GM18498 (cell line): ENCODE measurements at regions not wholly inside any gene's neighbourhood (a gene's known extent, or its start where the extent isn't known, plus 50 kb on each side); places are given as distances from the start of the nearest gene placed in this dataset.
"Not testable (repeated sequence)": the region's sequence is repeated elsewhere in the genome, so short reads cannot be mapped to it uniquely, and the experiment has no call there.

Source experiments
- ATAC-seq: cut with Tn5 transposase; IDR thresholded peaks from one replicate; pipeline ENCODE4 v1.9.1; 2021; ENCODE audit warnings: mild to moderate bottlenecking, moderate library complexity; ENCODE audit not compliant: unreplicated experiment

DNA sequence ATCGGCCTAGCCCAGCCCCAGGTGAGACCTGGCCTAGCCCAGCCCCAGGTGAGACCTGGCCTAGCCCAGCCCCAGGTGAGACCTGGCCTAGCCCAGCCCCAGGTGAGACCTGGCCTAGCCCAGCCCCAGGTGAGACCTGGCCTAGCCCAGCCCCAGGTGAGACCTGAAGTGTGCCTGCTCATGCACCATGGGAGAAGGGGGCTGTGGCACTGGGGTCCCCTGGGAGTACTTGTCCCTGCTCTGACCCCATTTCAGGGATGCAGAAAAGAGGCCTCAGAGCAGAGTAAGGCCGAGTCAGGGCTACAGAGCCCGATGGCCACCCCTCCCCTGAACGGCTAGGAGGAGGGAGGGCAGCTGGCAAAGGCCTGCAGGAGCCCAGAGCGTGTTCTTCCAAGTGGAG, 129.6 kb downstream of the CRYBB2 start:
- not testable (repeated sequence) for ATAC-seq

DNA sequence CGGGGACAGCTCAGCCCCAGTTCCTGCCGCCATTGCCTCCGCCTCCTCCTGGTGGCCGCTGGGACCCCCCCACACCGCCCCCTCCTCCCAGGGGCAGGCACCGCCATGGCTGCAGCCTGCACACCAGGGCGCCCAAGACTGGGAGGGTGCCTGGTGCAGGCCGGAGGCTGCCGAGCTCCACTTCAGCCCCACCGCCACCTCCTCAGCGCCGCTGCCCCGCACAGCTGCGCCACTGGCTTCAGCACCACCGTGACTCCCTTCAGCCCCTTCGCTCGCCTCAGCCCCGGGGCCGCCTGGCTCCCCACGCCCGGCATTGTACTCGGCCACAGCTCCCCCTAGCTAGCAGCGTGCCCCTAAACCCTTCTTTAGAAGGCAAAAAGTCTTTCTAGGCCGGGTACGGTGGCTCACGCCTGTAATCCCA, 131.1 kb downstream of the CRYBB2 start:
- no peak for ATAC-seq

DNA sequence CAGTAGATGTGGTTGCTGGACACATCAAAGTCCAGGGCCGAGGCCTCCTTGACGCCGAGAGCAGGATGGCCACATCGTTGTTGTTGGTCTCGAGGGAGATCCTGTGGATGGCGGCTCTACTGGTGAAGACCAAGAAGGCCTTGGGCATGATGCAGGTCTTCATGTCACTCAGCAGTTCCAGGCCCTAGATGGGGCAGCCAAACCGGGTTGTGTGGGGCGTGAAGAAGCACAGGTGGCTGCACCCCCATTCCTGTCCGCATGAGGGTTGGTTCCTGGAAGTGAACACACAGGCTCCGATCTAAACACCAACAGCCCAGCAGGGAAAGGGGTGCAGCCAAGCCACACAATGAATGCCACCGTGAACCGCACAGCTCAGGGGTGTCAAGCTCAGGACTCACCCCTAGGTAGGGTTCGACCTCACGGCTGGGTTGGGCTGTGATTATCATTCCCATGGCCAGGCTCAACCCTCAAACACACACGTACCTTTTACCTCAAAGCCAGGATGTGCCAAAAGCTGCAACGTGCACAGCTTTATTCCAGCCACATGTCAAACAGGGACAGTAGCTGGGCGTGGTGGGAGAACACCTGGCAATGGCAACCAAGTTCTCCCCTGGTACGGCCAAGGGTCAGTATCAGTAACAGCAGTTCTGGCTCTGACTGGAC, 132.3 kb downstream of the CRYBB2 start:
- no peak for ATAC-seq

DNA sequence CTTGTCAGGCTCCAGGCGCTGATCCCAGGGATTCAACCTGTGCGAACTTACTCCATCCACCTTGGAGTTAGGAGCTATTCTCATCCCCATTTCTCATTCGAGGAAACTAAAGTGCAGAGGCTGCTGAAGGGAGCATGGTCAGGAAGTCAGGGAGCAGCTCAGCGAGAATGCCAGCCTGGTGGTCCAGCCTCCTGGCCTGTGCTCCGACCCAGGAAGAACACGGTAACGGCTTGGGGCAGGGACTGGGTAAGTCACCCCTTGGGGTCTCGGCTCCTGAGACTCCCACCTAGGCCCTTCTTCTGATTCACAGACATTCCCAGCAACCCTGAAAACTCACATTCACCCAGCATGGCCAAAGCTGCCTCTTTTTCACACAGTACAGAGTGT, 132.8 kb downstream of the CRYBB2 start:
- no peak for ATAC-seq

DNA sequence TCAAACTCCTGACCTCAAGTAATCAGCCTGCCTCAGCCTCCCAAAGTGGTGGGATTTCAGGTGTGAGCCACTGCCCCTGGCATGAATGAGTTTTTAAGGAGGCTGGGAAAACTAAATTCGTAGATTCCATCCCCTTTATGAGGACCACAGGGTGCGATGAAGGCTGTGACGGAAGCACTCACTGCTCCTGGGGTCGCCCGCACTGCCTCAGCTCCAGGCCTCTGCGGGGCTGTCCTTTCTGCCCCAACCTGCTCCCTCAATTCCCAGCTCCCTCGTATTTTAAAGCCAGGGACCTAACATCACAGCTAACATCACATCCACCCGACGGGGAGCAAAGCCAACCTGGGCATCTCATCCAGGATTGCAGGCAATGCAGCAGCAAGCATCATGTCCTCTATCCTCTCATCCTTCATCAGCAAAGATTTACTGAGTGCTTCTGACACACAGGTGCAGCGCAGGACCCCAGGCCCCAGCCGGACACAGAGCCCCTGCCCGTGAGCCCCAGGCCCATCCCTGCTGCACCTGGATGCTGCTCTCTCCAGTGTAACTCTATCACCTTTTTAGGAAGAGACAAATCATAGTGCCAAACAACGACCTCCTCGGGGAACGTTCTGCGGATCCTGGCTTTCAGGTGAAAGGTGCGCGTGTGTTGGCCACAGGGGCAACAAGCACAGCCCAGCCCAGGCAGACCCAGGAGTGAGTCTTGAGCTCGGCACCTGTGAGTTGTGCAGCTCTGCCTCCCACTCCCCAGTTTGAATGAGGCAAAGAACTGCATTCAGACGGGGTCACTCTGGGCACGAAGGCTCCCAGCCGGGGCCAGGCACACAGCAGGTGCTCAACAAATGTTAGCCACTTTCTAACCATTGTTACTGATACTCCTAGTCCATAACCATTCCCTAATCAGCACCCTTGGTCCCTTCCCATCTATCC, 134.3 kb downstream of the CRYBB2 start:
- no peak for ATAC-seq

DNA sequence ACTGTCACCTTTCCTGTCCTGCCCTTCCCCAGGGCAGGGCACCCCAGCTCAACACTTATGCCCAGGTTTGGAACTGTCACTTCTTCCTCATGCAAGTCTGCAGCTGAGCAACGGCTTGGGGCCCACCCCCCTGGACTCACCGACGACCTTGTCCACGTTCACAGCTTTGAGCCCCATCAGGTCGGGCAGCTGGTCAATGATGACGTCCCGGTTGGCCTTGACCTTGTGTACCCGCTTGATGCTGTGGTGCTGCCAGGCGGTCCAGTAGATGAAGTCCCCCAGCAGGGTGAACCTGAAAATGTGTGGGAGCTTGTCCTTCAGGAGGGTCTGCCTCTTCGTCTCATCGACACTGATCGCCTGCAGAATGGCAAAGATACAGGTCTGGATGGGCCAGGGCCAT, 135.0 kb downstream of the CRYBB2 start:
- ATAC-seq: no peak

DNA sequence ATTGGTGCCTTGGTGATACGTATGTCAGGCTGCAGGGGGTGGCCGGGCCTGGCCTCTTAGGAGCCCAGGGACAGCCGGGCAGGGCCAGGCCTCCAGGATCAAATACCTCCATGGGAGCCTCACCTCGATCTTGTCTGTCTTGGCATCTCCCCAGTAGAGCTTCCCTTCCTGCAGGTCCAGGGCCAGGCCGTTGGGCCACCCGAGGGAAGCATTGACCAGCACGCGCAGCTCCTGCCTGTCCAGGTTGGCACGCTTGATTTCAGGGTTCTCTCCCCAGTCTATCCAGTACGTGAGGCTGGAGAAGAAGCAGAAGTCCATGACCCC, 137.7 kb downstream of the CRYBB2 start:
- no peak for ATAC-seq

DNA sequence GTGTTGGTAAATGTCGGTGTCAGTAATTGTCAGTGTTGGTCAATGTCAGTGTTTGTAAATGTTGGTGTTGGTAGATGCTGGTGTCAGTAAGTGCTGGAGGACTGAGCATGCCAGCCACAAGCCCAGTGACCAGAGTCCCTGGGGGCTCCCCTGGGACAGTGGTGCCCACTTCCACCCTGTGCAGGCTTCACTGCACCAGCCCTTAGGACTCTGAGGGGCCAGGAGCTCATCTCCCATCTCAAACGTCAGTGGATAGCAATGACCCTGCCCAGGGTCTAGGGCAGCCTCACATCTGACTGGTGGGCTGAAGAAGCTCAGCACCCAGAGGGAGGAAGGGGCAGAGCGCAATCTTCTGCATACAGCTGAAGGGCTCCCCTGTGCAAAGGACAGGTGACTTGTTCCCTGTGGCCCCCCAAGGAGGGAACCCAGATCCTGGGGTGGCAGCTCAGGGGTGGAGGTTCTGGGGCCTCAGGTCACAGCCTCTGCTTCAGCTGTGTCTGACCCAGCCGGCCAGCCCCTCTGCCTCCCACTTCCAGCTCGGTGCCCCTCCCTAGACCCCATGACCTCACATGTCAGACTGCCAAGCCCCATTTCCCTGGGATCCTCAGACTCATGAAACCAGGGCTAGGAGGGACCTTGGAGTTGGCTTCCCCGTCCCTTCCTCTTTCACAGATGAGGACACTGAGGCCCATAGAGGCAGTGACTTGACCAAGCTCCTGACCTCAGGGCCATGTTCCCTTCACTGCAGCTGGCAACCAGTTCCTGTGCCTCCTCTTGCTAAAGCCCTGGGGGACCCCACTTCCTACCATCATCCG, 138.4 kb downstream of the CRYBB2 start:
- no peak for ATAC-seq

DNA sequence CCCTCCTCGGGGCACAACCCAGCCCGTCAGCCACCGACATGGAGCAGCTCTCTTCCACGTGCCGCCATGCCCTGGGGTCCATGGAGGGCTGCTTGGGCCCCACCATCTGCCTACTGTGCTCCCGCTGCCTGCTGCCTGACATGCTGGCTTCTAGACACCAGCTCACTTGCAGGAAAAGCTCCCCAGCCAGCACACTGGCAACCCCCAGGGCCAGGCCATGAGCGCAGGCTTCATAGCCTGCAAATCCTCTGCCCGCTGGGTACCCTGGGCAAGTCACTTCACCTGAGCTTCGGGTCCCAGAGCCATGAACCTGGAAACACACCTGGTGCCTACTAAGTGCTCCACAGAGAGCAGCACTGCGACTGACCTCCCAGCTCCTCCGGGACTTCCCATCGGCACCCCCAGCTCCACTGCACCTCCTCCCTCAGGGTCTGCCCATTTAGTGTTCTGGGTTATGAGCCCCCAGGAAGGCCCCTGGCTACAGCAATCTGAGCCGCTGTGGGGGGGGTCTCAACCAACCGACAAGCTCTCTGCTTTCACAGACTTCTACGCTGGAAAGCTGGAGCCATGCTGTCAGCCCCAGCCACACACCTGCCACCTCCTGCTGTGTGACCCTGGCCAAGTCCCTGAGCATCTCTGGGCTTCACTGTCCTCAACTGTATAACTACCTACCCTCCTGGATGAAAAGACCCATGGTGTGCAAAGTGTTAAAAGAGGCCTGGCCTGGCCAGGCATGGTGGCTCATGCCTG, 139.2 kb downstream of the CRYBB2 start:
- ATAC-seq: no peak

DNA sequence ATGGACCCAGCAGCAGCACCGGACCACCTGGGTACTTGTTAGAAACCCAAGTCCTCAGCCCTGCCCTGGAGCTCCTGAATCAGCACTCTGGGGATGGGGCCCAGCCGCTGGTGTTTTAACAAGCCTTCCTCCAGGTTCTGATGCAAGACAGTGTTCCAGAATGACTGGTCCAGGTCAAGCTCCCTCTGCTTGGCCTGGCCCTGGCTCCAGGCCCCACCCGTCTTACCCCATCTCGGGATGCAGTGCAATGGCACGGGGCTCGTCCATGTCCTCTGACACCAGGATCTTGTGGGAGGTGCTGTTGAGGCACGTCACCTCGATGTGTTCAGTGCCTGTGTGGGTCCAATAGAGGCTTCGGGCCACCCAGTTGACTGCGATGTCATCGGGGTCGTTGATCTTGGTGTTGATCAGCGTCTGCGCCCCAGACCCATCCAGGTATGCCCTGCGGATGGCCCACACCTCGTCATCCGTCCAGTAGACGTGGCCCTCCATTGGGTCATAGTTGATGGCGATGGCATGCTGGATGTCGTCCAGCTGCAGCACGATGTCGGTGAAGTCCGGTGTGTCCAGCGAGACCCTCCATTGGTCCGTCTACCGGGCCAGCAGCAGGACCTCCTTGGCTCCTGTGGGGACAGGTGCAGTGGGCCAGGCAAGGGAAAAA, 140.3 kb downstream of the CRYBB2 start:
- ATAC-seq: no peak

DNA sequence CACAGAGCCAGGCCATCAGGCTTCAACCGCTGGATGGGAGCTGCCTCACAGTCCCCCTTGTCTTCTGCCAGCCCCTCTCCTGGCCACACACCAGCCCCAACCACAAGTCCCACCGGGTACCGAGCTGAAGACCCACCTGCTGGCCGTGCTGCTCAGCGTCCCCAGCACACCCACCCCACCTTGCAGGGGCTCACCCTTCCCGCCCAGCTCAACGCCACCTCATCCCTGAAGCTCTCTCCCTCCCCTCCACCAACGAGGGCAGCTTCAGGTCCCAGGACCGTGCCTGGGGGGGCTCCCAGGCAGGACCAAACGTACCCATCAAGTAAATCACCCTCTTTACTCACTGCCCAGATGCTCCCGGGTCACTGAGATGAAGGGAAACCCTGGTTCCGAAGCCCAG, 141.0 kb downstream of the CRYBB2 start:
- no peak for ATAC-seq

DNA sequence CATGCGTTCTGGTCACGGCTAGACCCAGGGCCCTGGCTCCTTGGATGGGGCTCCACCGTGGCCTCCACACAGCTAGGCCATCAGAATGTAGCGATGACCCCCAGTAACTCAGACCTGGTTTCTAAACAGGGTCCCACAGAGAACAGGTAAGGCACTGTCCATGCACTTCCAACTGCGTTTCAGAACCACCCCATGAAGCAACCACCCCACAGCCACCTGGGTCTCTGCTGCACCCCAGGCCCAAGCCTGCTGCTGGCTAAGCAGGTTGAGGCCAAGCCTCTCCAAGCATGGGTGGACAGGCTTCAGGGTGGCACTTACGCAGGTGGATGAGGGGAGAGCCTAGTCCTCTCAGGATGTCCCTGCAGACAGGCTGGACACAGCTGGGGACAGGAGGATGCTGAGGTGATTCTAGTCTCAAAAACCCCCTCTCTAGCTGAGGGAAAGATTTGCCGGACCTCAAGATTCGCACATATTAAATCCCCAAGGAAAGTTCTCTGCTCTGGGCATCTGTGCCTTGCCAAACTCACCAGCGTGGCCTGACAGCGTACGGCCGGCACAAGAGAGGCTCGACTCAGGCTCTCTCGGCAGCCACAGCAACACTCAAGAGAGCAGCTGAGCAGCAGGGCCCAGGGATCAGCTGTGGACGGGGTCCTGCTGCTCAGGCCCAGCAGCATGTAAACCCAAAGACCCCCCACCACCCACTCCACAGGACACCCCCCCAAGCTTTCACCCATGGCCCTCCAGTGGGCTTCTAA, 141.6 kb downstream of the CRYBB2 start:
- ATAC-seq: no peak

DNA sequence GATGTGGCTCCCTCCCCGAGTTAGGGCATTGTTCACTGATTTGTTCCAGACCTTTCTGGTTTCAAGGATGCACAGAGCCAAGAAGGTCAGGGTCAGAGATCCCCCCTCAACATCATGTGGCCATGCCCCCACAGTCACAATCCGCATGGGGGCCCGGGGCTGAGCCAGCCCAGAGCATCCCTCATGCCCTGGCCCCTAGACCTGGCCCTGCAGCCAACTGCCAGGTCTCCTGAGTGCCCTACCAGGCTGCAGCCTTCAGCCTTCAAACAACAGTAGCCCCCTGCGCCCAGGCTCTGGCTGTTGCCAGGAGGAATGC, 142.4 kb downstream of the CRYBB2 start:
- ATAC-seq: no peak

DNA sequence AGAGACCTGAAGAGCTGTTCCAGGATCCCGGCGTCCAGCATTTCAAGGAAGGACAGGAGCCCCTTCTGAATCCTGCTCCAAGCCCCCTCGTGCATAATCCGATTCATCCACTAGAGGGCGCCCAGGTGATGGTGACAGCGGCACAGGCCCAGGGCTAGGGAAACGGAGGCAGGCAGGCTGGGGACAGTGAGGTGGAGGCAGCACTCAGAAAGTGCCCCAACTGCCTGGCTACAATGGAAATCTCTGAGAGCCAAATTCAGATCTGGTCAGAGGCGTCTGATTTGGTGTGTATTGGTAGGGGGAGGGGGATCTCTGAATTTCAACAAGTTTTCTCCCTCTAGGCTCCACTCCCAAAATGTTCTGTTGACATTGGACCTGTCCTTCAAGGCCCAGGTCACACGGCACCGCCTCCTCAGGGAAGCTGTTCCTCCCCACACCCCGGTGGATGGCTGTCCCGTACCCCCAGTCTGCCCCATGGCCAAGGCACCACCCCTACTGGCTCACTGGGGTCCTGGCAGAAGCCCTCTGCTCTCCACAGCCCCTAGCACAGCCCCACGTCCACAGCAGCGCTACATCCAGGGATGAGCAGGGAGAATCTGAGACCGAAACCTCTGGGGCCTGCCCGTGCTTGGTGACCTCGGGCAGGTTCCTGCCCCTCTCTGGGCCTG, 142.9 kb downstream of the CRYBB2 start:
- ATAC-seq: no peak

DNA sequence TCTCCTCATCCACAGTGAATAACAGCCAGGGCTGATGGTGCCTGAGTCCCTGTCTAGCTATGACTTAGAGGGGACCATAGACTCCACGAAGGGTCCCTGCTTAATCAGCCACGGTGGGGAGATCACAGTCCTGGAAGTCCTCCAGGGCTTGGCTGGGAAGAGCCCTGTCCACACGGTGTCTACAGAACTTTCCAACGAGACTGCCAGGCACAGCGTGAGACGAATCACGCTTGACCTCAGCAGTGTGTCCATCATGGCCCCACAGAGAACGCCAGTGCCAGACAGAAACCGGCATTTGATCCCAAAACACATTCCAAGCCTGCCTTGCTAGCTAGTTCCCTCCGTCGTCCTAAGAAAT, 143.4 kb downstream of the CRYBB2 start:
- ATAC-seq: no peak

DNA sequence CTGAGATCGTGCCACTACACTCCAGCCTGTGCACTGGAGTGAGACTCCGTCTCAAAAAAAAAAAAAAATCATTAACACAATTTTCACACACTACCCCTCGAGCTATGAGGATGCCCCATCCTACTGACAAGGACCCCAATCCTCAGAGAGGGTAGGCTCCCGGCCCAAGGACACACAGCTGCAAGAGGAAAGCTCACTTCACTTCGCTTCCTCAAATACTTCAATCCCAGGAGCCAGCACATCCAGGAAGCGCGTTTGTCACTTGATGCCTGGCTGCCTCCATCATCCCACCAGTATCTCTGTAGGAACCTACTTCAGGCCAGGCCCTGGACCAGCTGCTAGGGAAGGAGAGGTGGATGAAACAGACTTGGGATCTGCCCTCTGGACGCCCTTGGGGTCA, 144.0 kb downstream of the CRYBB2 start:
- no peak for ATAC-seq

DNA sequence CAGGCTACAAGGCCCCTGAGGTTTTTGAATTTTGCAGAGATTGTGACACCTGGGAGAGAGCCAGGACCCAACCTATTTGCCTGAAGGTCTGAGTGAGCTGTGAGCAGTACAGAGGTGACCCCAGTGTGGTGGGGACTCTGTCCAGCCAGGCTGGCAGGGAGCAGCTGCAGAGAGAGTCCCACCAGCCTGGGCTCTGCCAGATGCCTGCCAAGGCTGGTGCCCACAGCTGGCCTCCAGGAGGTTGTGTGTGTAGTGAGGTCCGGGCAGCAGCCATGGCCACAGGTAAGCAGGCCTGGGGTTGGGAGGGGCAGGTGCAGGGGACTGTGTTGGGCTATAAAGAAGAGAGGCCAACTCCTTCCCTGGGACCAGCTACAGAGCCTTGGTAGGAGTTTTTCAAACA, 144.8 kb downstream of the CRYBB2 start:
- ATAC-seq: no peak

DNA sequence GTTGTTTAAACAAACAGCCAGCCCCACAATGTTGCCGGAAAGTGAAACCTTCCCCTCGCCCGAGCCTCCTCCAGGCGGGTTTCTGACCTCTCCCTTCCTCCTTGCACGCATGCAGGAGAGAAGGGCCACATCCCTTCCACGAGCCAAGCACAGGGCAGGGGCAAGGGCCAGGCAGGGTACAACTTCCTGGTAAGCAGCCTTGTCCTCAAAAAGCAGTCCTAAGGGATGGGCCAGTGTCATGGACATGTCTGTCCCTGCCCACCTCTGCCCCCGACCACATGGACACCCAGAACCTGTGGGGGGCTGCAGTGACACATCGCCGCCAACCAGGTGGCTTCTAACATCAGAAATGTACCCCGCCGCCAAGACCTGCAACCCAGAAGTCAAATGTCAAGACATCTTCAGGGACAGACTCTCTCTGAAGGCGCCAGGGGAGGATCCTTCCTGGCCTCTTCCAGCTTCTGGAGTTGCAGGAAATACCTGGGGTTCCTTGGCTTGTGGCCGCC, 145.3 kb downstream of the CRYBB2 start:
- ATAC-seq: no peak
